Medulla oblongata (tissue), 1 donor: ENCODE measurements at regions not wholly inside any gene's neighbourhood (a gene's known extent, or its start where the extent isn't known, plus 50 kb on each side); places are given as distances from the start of the nearest gene placed in this dataset.
"Not testable (repeated sequence)": the region's sequence is repeated elsewhere in the genome, so short reads cannot be mapped to it uniquely, and the experiment has no call there.

Source experiments
- DNase-seq: peaks from one replicate; pipeline ENCODE4 v3.0.0-alpha.2; 2015; ENCODE audit errors: extremely low spot score

DNA sequence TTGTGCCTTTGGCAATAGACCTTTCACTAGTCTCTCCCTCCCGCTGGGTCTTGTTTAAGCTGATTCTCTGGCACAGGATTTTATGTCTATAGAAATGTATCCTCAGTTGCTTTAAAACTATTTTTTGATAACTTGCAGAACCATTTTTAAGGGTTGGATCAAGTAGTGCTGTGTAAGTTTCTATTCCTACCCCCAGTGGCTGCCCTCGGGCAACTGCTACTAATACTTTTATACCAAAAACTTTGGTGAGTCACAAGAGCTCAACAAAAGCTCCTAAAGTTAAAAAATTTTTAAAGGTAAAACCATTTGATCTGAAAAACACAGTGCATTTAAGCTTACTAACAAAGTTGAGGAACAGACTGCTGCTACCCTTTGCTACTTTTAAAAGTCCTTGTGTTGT lies 1460.6 kb upstream of the PCDH7 start:
- DNase-seq = no peak

DNA sequence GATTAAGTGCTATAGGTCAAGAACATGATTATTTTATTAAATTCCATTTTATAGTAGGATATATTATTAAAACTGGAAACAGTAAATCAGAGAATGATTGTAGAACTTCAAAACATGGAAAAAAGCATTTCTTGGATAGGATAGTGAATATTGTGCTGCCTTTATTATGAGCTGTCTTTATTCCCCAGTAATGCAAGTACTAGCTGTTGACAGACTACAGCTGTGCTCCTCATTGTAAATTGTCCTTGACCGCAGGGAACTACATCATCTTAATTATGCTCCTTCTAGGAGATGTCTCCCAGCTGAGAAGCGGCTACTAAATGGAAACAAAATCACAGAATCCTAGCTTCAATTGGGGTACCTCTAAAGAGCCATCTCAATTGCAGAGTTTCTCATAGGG lies 1457.2 kb upstream of the PCDH7 start:
- no peak for DNase-seq

DNA sequence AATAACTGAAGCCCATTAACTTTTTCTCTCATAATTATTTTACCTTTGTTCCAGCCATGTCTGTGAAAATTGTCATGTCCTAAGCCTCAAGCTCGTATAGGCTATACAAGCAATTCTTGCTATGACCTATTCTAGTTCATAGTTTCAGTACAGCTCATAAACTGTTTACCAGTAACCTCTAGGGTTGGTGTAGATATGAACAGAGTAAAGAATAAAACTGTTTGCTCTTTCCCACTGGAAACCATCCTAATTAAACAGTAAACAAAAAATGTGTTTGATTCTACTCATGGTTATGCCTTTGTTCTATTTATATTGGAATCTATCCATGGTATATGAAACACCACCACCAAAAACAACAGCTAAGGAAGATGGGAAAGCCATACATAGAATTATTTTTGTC lies 1444.0 kb upstream of the PCDH7 start:
- no peak for DNase-seq

DNA sequence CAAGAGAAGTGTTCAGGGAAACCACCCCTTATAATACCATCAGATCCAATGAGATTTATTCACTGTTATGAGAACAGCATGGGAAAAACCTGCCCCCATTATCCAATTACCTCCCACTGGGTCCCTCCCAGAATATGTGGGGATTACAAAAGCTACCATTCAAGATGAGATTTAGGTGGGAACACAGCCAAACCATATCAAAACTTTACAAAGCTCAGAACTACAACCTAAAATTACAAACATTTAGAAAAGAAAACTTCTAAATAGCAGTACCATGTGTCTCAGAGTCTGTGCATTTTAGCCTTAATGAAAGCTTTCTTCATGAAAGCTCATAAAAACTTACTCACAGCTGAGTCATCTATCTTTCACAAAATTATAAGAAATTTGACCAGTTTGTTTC lies 1442.8 kb upstream of the PCDH7 start:
- DNase-seq = no peak

DNA sequence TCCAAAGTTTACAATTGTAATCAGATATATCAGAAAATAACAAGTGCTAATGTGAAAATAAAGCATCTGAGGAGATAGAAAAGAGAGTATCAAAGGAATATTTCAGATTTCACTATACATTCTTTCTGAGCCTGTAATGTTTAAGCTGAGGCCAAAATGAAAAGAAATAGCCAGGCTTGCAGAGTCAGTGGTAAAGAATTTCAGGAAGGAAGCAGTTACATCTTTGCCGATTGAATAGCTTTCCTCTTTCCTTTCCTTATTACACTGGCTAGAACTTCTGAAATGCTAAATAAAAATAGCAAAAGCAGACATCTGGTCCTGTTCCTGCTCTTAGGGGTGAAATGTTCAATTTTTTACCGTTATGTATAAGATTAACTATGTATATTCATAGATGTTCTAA lies 1441.6 kb upstream of the PCDH7 start:
- no peak for DNase-seq

DNA sequence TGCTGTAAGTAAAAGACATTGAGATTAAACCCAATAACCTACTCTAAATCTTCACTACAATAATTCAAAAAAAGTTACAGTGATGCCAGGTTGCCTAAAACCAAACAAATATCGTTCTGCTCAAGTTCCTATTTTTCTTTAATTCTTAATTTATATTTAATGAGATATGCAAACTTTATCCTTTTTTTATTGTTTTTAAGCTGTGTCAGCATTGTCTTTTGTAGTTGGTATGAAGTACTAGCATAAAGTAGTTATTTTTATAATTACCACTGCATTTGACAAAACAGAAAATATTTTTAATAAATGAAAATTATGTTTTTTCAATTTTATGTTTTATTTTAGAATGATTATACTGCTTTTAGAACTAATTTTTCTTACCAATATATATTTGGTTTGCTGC lies 1431.1 kb upstream of the PCDH7 start:
- no peak for DNase-seq

DNA sequence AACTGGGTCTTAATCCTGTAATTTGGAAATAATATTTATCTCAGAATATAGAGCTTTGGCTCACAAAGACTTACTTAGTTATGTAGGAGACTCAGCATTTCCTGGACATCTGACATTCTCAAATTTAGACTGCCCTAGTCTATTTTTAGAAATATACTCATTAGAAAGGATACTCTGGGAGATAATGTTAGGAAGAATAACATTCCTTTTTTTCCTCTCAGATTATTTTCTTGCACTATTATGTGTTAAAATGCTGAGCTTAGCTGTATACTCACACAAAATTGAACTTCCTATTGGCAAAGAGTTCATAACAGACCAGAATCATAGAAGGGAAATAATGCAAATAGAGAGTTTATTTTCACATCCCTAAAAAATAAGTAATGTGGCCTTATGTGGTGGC lies 1424.9 kb upstream of the PCDH7 start:
- DNase-seq = no peak

DNA sequence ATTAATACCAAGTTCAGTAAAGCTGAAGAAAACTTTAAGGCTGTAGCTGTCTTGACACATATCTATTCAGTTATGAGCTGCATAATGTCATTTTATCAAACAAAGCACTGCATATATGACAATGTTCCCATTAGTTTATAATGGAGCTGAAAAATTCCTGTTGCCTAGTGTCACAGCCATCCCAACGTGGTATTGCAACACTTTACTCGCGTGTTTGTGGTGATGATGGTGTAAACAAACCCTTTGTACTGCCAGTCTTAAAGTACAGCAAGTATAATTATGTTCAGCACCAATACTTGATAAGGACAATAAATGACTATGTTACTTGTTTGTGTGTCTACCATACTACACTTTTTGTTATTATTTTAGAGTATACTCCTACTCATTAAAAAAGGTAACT lies 1415.6 kb upstream of the PCDH7 start:
- DNase-seq = no peak

DNA sequence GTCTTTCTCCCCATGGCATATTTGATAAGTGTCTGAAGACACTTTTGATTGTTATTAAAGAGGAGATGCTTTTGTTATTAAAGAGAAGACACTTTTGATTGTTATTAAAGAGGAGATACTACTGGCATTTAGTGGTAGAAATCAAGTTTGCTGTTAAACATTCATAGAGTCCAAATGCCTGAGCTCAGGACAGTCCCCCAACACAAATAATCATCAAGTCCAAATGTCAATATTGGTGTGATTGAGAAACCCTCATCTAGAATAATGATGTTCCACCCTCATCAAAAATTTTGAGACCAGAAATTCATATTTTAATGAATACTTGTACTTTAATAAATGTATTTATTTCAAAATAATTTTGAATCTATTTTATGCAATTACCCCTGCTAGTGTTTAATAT lies 1412.9 kb upstream of the PCDH7 start:
- DNase-seq = no peak

DNA sequence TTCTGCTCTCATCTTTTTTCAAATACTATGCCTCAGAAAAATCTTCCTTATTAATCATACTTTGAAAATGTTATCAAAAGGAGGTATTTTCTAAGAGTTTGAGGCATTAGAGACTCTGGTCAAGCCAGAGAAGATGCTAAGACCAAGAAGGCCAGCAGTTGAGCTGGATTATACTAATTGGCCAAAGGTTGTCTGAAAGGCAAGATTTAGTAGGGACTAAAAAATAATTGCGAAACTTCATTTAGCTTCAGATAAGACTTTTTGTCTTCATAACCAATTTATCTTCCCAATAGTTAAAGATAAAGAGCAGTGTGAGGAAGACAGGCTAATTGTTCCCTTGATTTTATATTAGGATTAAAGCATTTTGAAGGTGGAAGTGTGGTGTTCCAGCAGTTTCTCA lies 1412.4 kb upstream of the PCDH7 start:
- no peak for DNase-seq

DNA sequence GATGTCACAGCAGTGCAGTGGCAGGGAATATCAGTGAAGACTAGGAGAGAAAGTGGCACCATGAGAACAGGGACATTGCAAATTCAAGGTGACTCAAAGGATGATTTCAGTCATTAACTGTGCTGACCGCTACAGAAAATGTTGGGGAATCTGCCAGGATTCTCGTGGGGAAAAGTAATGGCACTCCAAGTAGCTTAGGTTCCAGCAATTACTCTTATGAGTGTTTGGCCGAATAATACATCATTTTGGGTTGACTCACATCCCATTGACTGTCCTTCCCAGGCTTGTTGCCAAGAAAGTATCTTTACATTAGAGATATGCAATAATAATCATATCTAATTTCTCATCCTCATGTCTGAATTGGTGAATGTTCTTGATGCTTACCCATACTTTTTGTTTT lies 1411.1 kb upstream of the PCDH7 start:
- no peak for DNase-seq

DNA sequence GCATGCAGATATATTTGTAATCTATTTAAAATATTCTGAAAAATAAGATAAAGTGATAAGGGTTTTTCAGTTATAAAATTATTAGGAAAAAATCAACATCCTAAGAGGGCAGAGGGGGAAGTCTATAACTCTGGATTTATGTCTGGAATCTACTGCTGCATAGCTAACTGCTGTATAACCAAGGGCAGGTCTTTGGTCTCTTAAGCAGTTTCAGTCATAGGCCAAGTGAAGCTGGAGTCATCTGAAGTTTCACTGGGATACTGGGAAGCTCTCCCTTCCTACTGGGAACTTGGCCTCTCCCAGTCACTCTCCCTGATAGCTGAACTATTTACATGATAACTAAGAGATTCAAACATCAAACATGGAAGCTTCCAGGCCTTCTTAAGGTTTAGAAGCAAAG lies 1409.9 kb upstream of the PCDH7 start:
- no peak for DNase-seq

DNA sequence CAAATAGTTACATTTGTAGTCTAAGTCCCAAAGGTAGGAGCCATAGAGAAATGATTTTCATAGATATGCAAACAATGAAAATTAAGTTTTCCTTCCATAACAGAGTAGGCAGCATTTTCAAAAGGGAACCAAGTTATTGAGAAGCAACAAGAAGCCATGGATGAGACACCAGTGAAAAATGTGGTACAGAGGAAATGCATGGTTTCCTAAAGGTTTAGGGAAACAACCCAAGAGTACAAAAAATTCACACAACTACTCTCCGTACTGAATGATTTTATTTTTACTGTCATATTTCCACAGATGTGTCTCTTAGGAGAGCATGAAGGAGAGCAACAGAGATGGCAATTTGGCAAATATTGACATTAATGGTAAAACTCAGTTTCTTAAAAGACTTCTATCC lies 1408.9 kb upstream of the PCDH7 start:
- DNase-seq = no peak

DNA sequence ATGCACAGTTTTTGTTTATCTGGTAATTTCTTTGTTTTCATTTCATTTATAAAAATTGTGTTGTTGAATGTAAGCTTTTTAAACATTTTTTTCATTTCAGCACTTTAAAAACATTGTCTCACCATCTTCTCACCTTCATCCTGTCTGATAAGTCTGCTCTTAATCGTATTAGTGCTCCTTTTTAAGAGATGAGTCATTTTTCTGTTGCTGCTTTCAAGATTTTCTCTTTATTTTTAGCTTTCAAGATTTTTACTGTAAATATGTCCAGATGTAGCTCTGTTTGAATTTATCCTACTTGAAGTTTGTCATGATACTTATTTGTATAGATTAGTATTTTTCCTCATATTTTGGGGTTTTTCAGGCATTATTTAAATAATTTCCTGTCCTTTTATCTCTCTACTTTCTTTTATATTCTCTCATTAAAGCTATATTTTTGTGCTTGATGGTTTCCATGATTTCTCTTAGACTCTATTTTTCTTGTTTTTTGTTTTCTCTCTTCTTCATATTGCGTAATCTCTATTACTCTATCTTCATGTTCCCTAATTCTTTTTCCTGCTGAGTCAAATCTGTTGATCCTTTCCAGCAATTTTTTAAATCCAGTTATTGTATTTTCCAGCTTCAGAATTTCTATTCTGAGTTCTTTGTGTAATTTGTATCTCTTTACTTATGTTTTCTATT lies 1400.4 kb upstream of the PCDH7 start:
- no peak for DNase-seq

DNA sequence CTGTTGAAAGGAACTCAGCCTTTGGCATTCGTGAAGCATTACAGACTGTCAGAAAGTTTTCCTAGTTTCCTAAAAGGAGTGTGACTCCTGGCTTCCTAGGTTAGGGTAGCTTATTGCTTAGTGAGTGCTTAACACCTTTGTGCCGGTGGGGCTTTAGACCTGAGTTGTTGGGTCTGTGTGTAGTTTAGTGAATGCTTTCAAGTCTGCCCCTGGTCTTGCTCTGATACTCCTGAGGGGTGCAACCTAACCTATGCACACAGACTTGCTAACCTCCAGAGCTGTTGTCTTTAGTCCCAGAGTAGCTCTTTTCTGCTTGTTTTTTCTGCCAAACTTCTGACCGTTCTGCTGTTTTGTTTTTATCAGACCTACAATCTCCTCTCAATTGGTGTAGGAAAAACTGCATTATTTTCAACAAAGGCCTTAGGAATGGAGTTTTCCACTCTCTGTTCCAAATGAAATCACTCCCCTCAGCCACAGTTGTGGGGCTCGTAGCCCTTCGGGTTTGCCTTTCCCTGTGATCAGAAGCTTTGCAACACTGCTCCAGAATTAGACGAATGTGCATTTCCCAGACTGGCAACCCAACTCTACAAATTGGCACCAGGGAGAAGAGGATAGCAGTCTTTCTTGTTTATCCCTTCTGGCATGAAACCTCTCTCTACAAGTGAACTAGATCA lies 1399.1 kb upstream of the PCDH7 start:
- DNase-seq = no peak

DNA sequence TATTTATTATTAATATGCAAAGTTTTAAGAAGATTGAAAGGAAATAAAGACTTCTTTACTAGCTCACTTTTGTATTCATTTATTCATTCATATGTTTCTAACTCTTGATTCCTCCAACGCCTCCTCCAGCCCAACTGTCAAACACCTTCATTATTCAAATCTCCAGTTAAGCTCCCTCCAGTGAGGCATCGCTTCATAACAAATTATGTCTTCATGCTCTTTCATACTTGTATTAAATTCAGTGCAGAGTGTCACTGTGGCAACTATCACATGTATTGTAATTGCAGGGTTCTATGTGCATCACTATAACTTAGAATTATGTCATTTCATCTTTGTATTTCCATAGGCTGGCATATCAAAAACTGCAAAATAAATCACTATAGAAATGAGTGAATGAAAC lies 1394.2 kb upstream of the PCDH7 start:
- no peak for DNase-seq

DNA sequence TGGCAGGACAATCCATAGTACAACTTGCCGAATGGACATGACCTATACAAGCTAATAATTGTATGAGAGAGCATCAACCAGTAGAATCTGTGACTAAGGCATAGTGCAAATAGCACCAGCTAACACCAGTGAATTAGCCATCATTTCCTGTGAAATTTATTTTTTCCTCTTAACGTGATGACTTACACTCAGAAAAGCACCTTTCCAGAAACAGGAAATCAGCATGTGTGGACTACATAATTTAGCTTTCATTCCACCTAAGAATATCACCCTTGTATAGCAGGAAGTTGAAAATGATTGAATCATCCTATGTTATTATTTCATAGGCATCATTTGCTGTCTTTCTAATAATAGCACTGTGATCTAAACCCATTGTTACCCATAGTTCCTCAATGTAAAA lies 1393.4 kb upstream of the PCDH7 start:
- no peak for DNase-seq

DNA sequence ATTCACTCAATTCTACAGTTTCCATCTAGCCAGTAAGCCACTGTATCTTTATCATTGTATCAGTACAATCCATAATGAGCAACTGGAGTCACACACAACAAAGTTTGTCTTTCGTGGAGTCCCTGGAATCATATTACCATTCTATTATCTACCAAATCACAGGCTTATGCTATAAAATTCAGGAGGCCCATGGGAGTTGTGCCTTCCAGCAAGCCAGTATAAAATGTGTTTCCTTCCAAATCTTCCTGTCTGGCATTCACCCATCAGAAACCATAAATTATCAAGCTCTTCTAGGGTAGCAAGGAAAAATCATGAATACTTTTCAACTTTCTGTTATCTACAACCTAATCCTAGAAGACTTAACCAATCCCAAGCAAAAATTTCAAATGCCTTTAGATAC lies 1383.3 kb upstream of the PCDH7 start:
- no peak for DNase-seq

DNA sequence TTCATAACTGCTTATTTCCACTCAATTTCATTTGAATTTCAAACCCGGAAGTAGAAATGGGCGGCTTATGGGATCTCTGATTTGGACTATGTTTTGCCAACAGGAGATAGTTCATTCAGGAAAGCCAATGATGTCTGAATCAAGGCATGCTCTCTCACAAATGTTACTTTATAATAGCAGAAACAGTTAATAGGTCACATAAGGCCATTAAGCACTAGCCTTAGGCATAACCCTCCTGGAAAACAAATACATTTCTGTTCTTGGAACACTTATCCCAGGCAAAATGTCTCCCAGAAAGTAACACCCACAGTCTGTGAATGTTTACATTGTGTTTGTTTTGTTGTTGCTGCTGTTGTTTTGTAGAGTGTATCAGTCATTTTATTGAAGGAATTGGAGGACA lies 1347.2 kb upstream of the PCDH7 start:
- DNase-seq = no peak

DNA sequence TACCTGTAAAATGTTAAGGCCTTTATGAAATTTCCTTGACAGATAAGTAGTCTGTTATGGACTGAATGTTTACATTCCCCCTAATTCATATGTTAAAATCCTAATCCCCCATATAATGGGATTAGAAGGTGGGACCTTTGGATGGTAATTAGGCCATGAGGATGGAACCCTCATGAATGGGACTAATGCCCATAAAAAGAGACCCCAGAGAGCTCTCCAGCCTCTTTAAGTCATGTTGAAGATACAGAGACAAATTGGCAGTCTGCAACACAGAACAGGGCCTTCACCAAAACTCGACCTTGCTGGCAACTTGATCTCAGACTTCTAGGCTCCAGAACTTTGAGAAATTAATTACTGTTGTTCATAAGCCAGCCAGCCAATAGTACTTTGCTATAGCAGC lies 1344.5 kb upstream of the PCDH7 start:
- no peak for DNase-seq

DNA sequence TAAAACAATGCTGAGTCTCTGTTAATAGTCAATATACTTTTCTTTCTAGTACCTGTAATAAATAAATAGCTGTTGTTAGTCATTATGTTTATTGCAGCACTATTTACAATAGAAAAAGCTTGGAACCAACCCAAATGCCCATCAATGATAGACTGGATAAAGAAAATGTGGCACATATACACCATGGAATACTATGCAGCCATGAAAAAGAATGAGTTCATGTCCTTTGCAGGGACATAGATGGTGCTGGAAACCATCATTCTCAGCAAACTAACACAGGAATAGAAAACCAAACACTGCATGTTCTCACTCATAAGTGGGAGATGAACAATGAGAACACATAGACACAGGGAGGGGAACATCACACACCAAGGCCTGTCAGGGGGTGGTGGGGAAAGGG lies 1341.9 kb upstream of the PCDH7 start:
- not testable (repeated sequence) for DNase-seq

DNA sequence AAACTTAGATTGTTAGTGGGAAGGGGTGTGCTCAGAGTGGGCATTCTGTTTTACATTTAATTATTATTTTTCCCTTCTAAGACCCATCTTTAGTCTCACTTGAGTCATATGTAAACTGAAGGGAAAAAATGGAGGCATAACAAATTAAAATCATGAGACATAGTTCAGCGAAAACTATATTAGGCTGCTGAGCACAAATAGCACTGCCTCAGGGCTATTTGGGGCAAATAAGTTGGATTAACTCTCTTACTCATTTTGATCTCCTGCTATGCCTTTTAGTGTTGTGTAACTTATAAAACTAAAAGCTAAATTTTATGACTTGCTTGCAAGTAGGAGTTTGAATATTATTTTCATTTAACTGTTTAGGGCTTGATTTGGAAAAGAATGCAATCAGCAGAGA lies 1329.2 kb upstream of the PCDH7 start:
- no peak for DNase-seq

DNA sequence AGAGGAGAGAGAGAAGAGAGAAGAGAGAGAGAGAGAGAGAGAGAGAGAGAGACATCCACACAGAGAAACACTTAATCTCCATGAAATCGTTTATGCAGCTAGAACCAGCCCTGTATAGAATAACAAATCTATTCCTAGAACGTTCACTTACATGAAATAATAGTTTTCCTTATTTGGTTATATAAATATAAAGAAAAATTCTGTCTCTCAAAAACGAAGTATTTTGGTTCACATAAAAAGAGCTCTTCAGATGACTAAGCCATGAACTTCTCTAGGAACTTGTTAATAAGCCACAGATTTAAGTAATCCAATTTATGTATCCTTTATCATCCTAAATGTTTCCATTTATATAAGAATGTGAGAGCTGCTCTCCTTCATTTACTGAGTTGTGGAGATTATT lies 1315.1 kb upstream of the PCDH7 start:
- DNase-seq = no peak

DNA sequence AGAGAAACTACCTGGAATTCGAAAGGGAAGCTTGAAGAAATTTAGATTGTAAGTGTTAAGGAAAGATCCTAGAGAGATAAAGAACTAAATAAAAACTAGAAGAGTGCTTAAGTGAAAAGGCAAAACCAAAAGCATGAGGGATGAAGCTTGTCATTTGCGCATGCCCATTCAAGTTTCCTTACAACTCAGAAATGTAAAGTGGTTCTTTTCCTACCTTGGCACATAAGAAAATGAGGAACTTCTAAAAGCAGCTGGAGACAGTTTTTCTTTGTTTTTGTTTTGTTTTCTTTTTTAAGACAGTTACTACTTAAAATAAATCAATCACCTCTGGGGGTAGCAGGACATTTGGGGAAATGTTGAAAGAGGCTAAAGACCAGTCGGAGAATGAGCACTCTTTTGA lies 1304.4 kb upstream of the PCDH7 start:
- DNase-seq = no peak
